ENCODE measurements at regions not wholly inside any gene's neighbourhood (a gene's known extent, or its start where the extent isn't known, plus 50 kb on each side); places are given as distances from the start of the nearest gene placed in this dataset.

DNA sequence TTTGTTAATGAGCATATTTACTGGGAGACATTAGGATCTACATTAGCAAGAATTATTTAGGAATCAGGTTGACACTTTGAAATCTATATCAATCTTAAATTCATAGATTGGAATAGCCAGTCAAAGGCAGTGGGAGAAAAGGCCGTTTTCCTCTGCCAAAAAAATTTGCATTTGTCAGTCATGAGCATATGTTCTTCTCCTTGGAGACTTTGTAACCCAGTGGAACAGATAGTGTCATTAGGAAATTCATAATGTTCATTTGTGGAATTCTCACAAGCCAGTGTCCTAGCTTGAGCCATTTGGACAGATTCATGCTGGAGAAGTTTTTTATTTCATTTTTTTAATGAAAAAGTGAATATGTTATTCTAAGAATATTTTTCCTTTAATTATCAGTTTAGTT is 260.1 kb downstream of the OXSM start:
- DNase-seq, result no peak
- Histone ChIP-seq H3K27me3 (ENCODE audit: insufficient read depth, low read length, poor library complexity) (no peaks in the 10 kb centered on the region), H2AK5ac (ENCODE audit: low read length) (no peak overlapping the region), H3K27ac (ENCODE audit: low read depth, low read length) (no peak overlapping the region), H3K9ac (ENCODE audit: low read length) (no peak overlapping the region), H3K36me3 (ENCODE audit: control insufficient read depth, insufficient read depth, low read length) (no peaks in the 10 kb centered on the region), H4K5ac (ENCODE audit: low read length) (no peak overlapping the region), H3K79me1 (ENCODE audit: low read length) (no peaks in the 10 kb centered on the region), H4K8ac (ENCODE audit: low read depth, low read length) (no peak overlapping the region), H2BK120ac (ENCODE audit: low read depth, low read length) (no peak overlapping the region), H3K4me2 (ENCODE audit: low read length) (no peak overlapping the region), H2BK5ac (ENCODE audit: low read length) (no peak overlapping the region), H3K4me1 (ENCODE audit: control insufficient read depth, low read depth, low read length) (peaks cover 2% of the 10 kb centered on the region), H3K4me3 (ENCODE audit: low read length) (no peak overlapping the region), H3K23ac (ENCODE audit: low read length) (no peak overlapping the region), H3K79me2 (ENCODE audit: control insufficient read depth, insufficient read depth, low read length) (no peaks in the 10 kb centered on the region), H3K56ac (ENCODE audit: low read length) (no peak overlapping the region), H3K4ac (ENCODE audit: low read depth, low read length) (no peak overlapping the region), H3K18ac (ENCODE audit: low read length) (no peak overlapping the region), H2BK15ac (replicated peaks; ENCODE audit: low read depth) (no peak overlapping the region)
- WGBS (ENCODE audit: extremely low coverage, insufficient coverage, low lambda C conversion rate), result no CpG with 5 or more reads among the region's 1 CpG

DNA sequence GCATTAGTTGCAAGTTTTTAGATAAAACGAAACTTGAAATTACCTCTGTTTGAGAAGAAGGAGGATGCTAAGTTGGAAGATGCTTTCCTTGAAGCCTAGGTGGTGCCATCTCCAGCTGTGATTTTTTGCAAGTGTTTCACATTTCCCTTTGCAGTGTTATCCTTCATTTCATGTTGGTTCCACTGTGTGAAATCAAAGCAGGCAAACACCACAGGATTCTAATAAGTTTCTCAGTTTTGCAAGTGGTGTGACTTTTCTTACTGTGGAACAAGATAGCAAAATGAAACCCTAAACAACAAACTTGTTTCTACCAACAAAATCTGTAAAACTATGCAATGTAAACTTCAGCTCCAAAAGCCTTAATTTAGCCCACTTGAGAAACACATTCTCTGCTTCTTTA is 260.9 kb downstream of the OXSM start:
- Histone ChIP-seq H3K27ac (ENCODE audit: low read depth, low read length) (no peak overlapping the region), H3K4me2 (ENCODE audit: low read length) (no peak overlapping the region), H3K36me3 (ENCODE audit: control insufficient read depth, insufficient read depth, low read length) (no peaks in the 10 kb centered on the region), H4K8ac (ENCODE audit: low read depth, low read length) (no peak overlapping the region), H2BK5ac (ENCODE audit: low read length) (no peak overlapping the region), H3K79me1 (ENCODE audit: low read length) (no peaks in the 10 kb centered on the region), H3K4ac (ENCODE audit: low read depth, low read length) (no peak overlapping the region), H2BK15ac (replicated peaks; ENCODE audit: low read depth) (no peak overlapping the region), H2AK5ac (ENCODE audit: low read length) (no peak overlapping the region), H3K4me3 (ENCODE audit: low read length) (no peak overlapping the region), H3K9ac (ENCODE audit: low read length) (no peak overlapping the region), H2BK120ac (ENCODE audit: low read depth, low read length) (no peak overlapping the region), H3K23ac (ENCODE audit: low read length) (no peak overlapping the region), H4K5ac (ENCODE audit: low read length) (no peak overlapping the region), H3K27me3 (ENCODE audit: insufficient read depth, low read length, poor library complexity) (no peaks in the 10 kb centered on the region), H3K56ac (ENCODE audit: low read length) (no peak overlapping the region), H3K4me1 (ENCODE audit: control insufficient read depth, low read depth, low read length) (peaks cover 2% of the 10 kb centered on the region), H3K18ac (ENCODE audit: low read length) (no peak overlapping the region), H3K79me2 (ENCODE audit: control insufficient read depth, insufficient read depth, low read length) (no peaks in the 10 kb centered on the region)
- WGBS (ENCODE audit: extremely low coverage, insufficient coverage, low lambda C conversion rate), result no CpG with 5 or more reads among the region's 1 CpG
- DNase-seq, result peak; percentile 78

DNA sequence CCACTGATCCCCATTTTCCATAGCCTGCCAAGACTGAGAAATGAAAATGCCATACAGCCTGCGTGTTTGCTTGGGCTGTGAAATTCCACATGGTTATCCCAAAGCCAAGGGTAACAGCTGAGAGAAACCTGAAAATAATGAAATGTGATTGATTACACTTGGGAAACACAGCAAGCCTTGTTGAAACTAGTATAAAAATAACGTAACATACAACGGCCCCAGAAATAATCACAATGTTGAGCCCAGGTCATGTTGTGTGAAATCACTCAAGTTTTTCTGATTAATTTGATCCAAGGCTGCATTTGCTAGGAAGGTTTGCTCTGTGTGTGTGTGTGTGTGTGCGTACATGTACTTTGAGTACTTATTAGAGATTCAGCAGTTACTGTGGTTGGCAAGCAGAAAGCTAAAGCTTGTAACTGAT is 269.0 kb downstream of the OXSM start:
- Histone ChIP-seq H3K27ac (ENCODE audit: low read depth, low read length) (no peak overlapping the region), H3K27me3 (ENCODE audit: insufficient read depth, low read length, poor library complexity) (no peaks in the 10 kb centered on the region), H3K79me1 (ENCODE audit: low read length) (no peaks in the 10 kb centered on the region), H3K56ac (ENCODE audit: low read length) (no peak overlapping the region), H4K5ac (ENCODE audit: low read length) (no peak overlapping the region), H3K4me3 (ENCODE audit: low read length) (no peak overlapping the region), H3K4me1 (ENCODE audit: control insufficient read depth, low read depth, low read length) (peaks cover 8% of the 10 kb centered on the region), H3K4ac (ENCODE audit: low read depth, low read length) (no peak overlapping the region), H3K36me3 (ENCODE audit: control insufficient read depth, insufficient read depth, low read length) (no peaks in the 10 kb centered on the region), H3K23ac (ENCODE audit: low read length) (no peak overlapping the region), H3K9ac (ENCODE audit: low read length) (no peak overlapping the region), H3K18ac (ENCODE audit: low read length) (no peak overlapping the region), H2BK120ac (ENCODE audit: low read depth, low read length) (peak overlapping the region; percentile 82), H2BK5ac (ENCODE audit: low read length) (no peak overlapping the region), H3K4me2 (ENCODE audit: low read length) (no peak overlapping the region), H3K79me2 (ENCODE audit: control insufficient read depth, insufficient read depth, low read length) (no peaks in the 10 kb centered on the region), H2AK5ac (ENCODE audit: low read length) (no peak overlapping the region), H4K8ac (ENCODE audit: low read depth, low read length) (no peak overlapping the region), H2BK15ac (replicated peaks; ENCODE audit: low read depth) (no peak overlapping the region)
- no CpG with 5 or more reads among the region's 4 CpGs for WGBS (ENCODE audit: extremely low coverage, insufficient coverage, low lambda C conversion rate)
- no peak for DNase-seq

DNA sequence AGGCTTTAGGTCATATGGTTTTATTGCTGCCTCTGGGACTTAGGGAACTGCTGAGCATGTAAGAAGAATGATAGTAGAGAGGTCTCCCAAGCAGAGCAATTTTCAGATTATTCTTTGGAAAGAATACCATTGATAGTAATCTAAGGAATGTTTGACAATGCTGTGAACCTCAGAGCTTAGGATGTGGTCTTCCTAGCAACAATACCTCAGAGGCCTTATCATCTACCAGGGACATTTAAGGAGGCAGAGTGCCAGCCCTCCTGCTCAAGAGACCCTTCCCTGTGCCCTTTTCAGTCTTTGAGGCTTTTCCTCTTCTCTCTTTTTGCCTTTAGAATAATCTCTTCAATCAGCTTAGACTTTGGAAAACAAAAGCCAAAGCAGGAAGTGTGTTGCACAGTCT is 272.1 kb downstream of the OXSM start:
- Histone ChIP-seq H3K4me2 (ENCODE audit: low read length) (no peak overlapping the region), H2BK120ac (ENCODE audit: low read depth, low read length) (no peak overlapping the region), H2BK15ac (replicated peaks; ENCODE audit: low read depth) (no peak overlapping the region), H3K18ac (ENCODE audit: low read length) (peak overlapping the region; percentile 80), H3K9ac (ENCODE audit: low read length) (no peak overlapping the region), H3K4me1 (ENCODE audit: control insufficient read depth, low read depth, low read length) (peaks cover 8% of the 10 kb centered on the region), H3K27ac (ENCODE audit: low read depth, low read length) (peak overlapping the region; percentile 70), H4K5ac (ENCODE audit: low read length) (no peak overlapping the region), H4K8ac (ENCODE audit: low read depth, low read length) (no peak overlapping the region), H2AK5ac (ENCODE audit: low read length) (no peak overlapping the region), H3K23ac (ENCODE audit: low read length) (no peak overlapping the region), H3K56ac (ENCODE audit: low read length) (no peak overlapping the region), H3K27me3 (ENCODE audit: insufficient read depth, low read length, poor library complexity) (no peaks in the 10 kb centered on the region), H3K79me2 (ENCODE audit: control insufficient read depth, insufficient read depth, low read length) (no peaks in the 10 kb centered on the region), H3K36me3 (ENCODE audit: control insufficient read depth, insufficient read depth, low read length) (no peaks in the 10 kb centered on the region), H2BK5ac (ENCODE audit: low read length) (peak overlapping the region; percentile 74), H3K79me1 (ENCODE audit: low read length) (no peaks in the 10 kb centered on the region), H3K4me3 (ENCODE audit: low read length) (no peak overlapping the region), H3K4ac (ENCODE audit: low read depth, low read length) (no peak overlapping the region)
- peak; percentile 92 for DNase-seq

DNA sequence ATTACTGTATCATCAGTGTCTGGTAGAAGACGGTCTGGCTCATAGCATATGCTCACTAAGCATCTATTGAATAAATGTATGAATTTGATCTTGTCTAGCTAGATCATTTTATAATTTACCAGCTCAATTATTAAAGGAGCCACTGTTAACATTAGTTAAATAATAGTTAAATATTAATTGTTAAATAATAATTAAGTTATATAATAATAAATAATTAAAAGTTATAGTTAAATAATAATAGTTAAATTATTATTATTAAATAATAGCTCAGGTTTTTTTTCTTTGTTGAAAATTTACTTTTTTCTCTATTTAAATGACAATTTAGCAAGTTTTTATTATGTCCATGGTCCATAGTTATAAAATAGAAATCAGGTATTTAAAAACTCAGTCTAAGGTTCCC is 274.4 kb downstream of the OXSM start:
- Histone ChIP-seq H3K4me1 (ENCODE audit: control insufficient read depth, low read depth, low read length) (peaks cover 6% of the 10 kb centered on the region), H2AK5ac (ENCODE audit: low read length) (no peak overlapping the region)
- WGBS (ENCODE audit: extremely low coverage, insufficient coverage, low lambda C conversion rate), result no CpG with 5 or more reads among the region's 1 CpG

DNA sequence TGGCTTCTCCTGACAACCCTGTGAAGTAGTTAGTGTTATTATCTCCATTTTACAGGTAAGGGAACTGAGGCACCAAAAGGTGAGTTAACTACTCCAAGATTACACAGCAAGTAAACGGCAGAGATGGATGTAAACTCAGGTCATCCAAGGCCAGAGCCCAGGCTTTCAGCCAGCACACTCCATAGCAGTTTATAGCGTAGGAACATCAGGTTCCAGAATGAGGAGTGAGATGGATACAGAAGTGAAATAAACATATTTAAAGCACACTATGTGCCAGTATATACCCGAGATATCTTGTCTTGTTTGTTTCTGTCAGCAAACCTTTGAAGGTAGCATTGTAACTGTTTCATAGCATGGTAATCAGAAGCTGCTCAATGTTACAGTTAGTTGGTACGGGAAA is 279.0 kb downstream of the OXSM start:
- Histone ChIP-seq H2AK5ac (ENCODE audit: low read length) (no peak overlapping the region), H3K56ac (ENCODE audit: low read length) (no peak overlapping the region), H4K8ac (ENCODE audit: low read depth, low read length) (no peak overlapping the region), H3K36me3 (ENCODE audit: control insufficient read depth, insufficient read depth, low read length) (no peaks in the 10 kb centered on the region), H3K4me2 (ENCODE audit: low read length) (no peak overlapping the region), H3K9ac (ENCODE audit: low read length) (no peak overlapping the region), H3K4ac (ENCODE audit: low read depth, low read length) (no peak overlapping the region), H4K5ac (ENCODE audit: low read length) (no peak overlapping the region), H3K4me1 (ENCODE audit: control insufficient read depth, low read depth, low read length) (no peaks in the 10 kb centered on the region), H3K18ac (ENCODE audit: low read length) (no peak overlapping the region), H3K23ac (ENCODE audit: low read length) (no peak overlapping the region), H3K79me1 (ENCODE audit: low read length) (no peaks in the 10 kb centered on the region), H2BK5ac (ENCODE audit: low read length) (no peak overlapping the region), H3K27ac (ENCODE audit: low read depth, low read length) (no peak overlapping the region), H3K4me3 (ENCODE audit: low read length) (no peak overlapping the region), H2BK120ac (ENCODE audit: low read depth, low read length) (no peak overlapping the region), H2BK15ac (replicated peaks; ENCODE audit: low read depth) (no peak overlapping the region), H3K79me2 (ENCODE audit: control insufficient read depth, insufficient read depth, low read length) (no peaks in the 10 kb centered on the region), H3K27me3 (ENCODE audit: insufficient read depth, low read length, poor library complexity) (no peaks in the 10 kb centered on the region)
- no peak for DNase-seq
- WGBS (ENCODE audit: extremely low coverage, insufficient coverage, low lambda C conversion rate), result no CpG with 5 or more reads among the region's 4 CpGs

More for the DNA sequence above, 274.4 kb downstream of the OXSM start:
- Histone ChIP-seq H3K27ac (ENCODE audit: low read depth, low read length) (no peak overlapping the region), H3K56ac (ENCODE audit: low read length) (no peak overlapping the region), H4K5ac (ENCODE audit: low read length) (no peak overlapping the region), H3K36me3 (ENCODE audit: control insufficient read depth, insufficient read depth, low read length) (no peaks in the 10 kb centered on the region), H3K4ac (ENCODE audit: low read depth, low read length) (no peak overlapping the region), H3K18ac (ENCODE audit: low read length) (no peak overlapping the region), H3K4me2 (ENCODE audit: low read length) (no peak overlapping the region), H3K79me1 (ENCODE audit: low read length) (no peaks in the 10 kb centered on the region), H2BK5ac (ENCODE audit: low read length) (no peak overlapping the region), H3K4me3 (ENCODE audit: low read length) (no peak overlapping the region), H4K8ac (ENCODE audit: low read depth, low read length) (no peak overlapping the region), H3K9ac (ENCODE audit: low read length) (no peak overlapping the region), H3K27me3 (ENCODE audit: insufficient read depth, low read length, poor library complexity) (no peaks in the 10 kb centered on the region), H3K23ac (ENCODE audit: low read length) (no peak overlapping the region), H2BK15ac (replicated peaks; ENCODE audit: low read depth) (no peak overlapping the region), H2BK120ac (ENCODE audit: low read depth, low read length) (no peak overlapping the region), H3K79me2 (ENCODE audit: control insufficient read depth, insufficient read depth, low read length) (no peaks in the 10 kb centered on the region)
- DNase-seq, result no peak

Data from mesendoderm (in vitro differentiated cells).